IPS DF 6.9 (cell line): ENCODE measurements at regions not wholly inside any gene's neighbourhood (a gene's known extent, or its start where the extent isn't known, plus 50 kb on each side); places are given as distances from the start of the nearest gene placed in this dataset.
"Not testable (repeated sequence)": the region's sequence is repeated elsewhere in the genome, so short reads cannot be mapped to it uniquely, and the experiment has no call there.

Experiments used
- DNase-seq: peaks from one replicate; pipeline ENCODE4 v3.0.0-alpha.2; 2013; ENCODE audit warnings: low read depth, low spot score
- H3K27ac ChIP-seq: one replicate; pipeline ENCODE4 v1.5.1; 2013; ENCODE audit warnings: low read length, control low read depth
- H3K27me3 ChIP-seq: 2 replicates; pipeline ENCODE4 v1.6.1; 2013; ENCODE audit warnings: mild to moderate bottlenecking, low read length; ENCODE audit not compliant: control insufficient read depth, insufficient read depth
- H3K36me3 ChIP-seq: 2 replicates; pipeline ENCODE4 v1.6.1; 2013; ENCODE audit warnings: low read length; ENCODE audit not compliant: control insufficient read depth, insufficient read depth
- H3K4me1 ChIP-seq: 2 replicates; pipeline ENCODE4 v1.6.1; 2013; ENCODE audit warnings: low read length; ENCODE audit not compliant: control insufficient read depth, insufficient read depth
- H3K4me3 ChIP-seq: 2 replicates; pipeline ENCODE4 v1.5.1; 2013; ENCODE audit warnings: mild to moderate bottlenecking, low read length
- H3K9me3 ChIP-seq: 2 replicates; pipeline ENCODE4 v1.6.1; 2013; ENCODE audit warnings: low read length, inconsistent platforms; ENCODE audit not compliant: control insufficient read depth, insufficient read depth
- WGBS: extraction: QIAGEN DNeasy Blood & Tissue Kit; methylation state at CpG from one replicate; pipeline ENCODE4 v1.1.7; 2013; ENCODE audit warnings: mixed read lengths, missing lambda C conversion rate; ENCODE audit not compliant: insufficient read length, insufficient coverage; 5-methylcytosine and 5-hydroxymethylcytosine counted together

GRCh38 chrX:125604448-125604847 is 284.8 kb downstream of the TEX13C start:
- no peak for DNase-seq
- Histone ChIP-seq H3K9me3 (no peaks in the 10 kb centered on the region), H3K27me3 (no peaks in the 10 kb centered on the region), H3K4me1 (no peaks in the 10 kb centered on the region), H3K27ac (no peak overlapping the region), H3K4me3 (no peak overlapping the region), H3K36me3 (no peaks in the 10 kb centered on the region)

DNA sequence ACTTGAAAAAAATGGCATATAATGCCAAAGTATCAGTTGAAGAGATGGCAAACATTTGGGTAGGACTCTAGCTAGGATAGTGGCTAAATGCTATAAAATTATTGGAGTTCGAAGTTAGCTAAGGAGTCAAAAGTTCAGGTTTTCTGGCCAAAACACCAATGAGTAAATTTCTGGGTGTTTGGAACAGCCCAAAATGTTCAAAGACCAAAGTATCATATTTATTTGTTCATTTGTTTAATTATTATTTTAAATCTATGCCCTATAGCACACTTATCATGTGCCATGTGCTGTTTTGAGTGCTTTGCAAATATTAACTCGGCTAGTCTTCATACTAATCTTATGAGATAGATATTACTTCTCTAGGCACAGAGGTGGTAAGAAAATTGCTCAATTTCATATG is 285.5 kb downstream of the TEX13C start:
- Histone ChIP-seq H3K27me3 (no peaks in the 10 kb centered on the region), H3K36me3 (no peaks in the 10 kb centered on the region), H3K9me3 (no peaks in the 10 kb centered on the region), H3K4me3 (no peak overlapping the region), H3K27ac (no peak overlapping the region), H3K4me1 (no peaks in the 10 kb centered on the region)
- no peak for DNase-seq
- WGBS: no CpG with 5 or more reads among the region's 2 CpGs

- no CpG with 5 or more reads among the region's 29 CpGs for WGBS
- H3K27me3 ChIP-seq, H3K9me3 ChIP-seq, H3K27ac ChIP-seq, H3K36me3 ChIP-seq, DNase-seq, H3K4me3 ChIP-seq, H3K4me1 ChIP-seq: not testable (repeated sequence)
Observed at GRCh38 chrX:125614591-125615343, 295.1 kb downstream of the TEX13C start.

- H3K27ac ChIP-seq: no peak overlapping the region
- no peaks in the 10 kb centered on the region for H3K4me1 ChIP-seq
- H3K4me3 ChIP-seq: no peak overlapping the region
- H3K27me3 ChIP-seq: no peaks in the 10 kb centered on the region
- no CpG with 5 or more reads among the region's 7 CpGs for WGBS
- no peaks in the 10 kb centered on the region for H3K9me3 ChIP-seq
- DNase-seq: no peak
- no peaks in the 10 kb centered on the region for H3K36me3 ChIP-seq
Observed at GRCh38 chrX:125620715-125621587, 301.3 kb downstream of the TEX13C start.

- WGBS: no CpG with 5 or more reads among the region's 4 CpGs
- Histone ChIP-seq H3K4me1 (no peaks in the 10 kb centered on the region), H3K27me3 (no peaks in the 10 kb centered on the region), H3K36me3 (no peaks in the 10 kb centered on the region), H3K27ac (no peak overlapping the region), H3K4me3 (no peak overlapping the region), H3K9me3 (no peaks in the 10 kb centered on the region)
- no peak for DNase-seq
Observed at GRCh38 chrX:125621588-125621927, 301.9 kb downstream of the TEX13C start.

DNA sequence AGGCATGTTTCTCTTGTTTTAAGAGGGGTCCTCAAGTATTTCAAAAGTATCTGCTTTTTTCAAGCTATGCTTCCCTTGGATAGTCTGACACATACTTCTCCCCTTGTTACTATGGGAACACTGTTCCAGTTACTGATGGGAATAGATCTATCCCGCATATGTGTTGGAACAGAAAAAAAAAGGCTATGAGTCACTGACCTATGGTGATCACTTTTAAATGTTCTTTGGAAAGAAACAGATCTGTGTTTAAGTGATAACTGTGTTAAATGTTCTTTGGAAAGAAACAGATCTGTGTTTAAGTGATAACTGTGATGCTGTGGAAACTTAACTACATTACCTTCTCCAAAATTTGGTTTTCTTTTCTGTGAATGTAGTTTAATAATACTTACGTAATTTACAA is 303.2 kb downstream of the TEX13C start:
- Histone ChIP-seq H3K36me3 (no peaks in the 10 kb centered on the region), H3K27me3 (peaks cover 9% of the 10 kb centered on the region; the same call in 1 of the 2 replicates), H3K4me3 (no peak overlapping the region), H3K9me3 (no peaks in the 10 kb centered on the region), H3K4me1 (no peaks in the 10 kb centered on the region), H3K27ac (no peak overlapping the region)
- WGBS: no CpG with 5 or more reads among the region's 2 CpGs
- DNase-seq: no peak

DNA sequence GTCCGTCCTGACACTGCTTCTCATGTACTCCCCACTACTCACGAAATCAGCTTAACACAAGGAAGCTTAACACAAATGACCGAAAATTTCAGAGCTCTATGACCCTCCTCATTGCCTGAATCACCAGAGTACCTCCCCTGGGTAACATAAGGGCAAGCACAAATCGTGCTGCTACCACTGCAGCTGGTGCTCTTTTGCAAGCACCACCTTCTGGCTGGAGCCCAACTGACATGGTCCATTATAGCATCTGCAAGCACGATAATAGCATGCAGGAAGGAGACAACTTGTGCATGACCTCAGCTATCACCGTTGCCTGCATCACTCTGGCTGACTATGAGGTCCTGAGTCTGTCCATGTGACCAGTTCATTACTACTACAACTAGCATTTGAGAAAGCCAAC is 308.0 kb downstream of the TEX13C start:
- Histone ChIP-seq H3K9me3 (no peaks in the 10 kb centered on the region), H3K36me3 (no peaks in the 10 kb centered on the region), H3K4me1 (no peaks in the 10 kb centered on the region), H3K27ac (no peak overlapping the region), H3K4me3 (no peak overlapping the region), H3K27me3 (peaks cover 9% of the 10 kb centered on the region; the same call in 1 of the 2 replicates)
- DNase-seq: no peak
- no CpG with 5 or more reads among the region's 6 CpGs for WGBS

GRCh38 chrX:125628435-125628834 is 308.8 kb downstream of the TEX13C start:
- DNase-seq: no peak
- Histone ChIP-seq H3K27me3 (peaks cover 9% of the 10 kb centered on the region; the same call in 1 of the 2 replicates), H3K27ac (no peak overlapping the region), H3K9me3 (no peaks in the 10 kb centered on the region), H3K36me3 (no peaks in the 10 kb centered on the region), H3K4me1 (no peaks in the 10 kb centered on the region), H3K4me3 (no peak overlapping the region)
- WGBS: no CpG with 5 or more reads among the region's 1 CpG

- Histone ChIP-seq H3K4me3 (no peak overlapping the region), H3K27me3 (no peaks in the 10 kb centered on the region), H3K4me1 (no peaks in the 10 kb centered on the region), H3K9me3 (no peaks in the 10 kb centered on the region), H3K27ac (no peak overlapping the region), H3K36me3 (no peaks in the 10 kb centered on the region)
- DNase-seq: no peak
- whole genome bisulfite sequencing: no CpG with 5 or more reads among the region's 1 CpG
Observed at GRCh38 chrX:125641405-125641804, 321.7 kb downstream of the TEX13C start.

GRCh38 chrX:125646195-125646594 is 326.5 kb downstream of the TEX13C start:
- H3K27me3 ChIP-seq: no peaks in the 10 kb centered on the region
- H3K27ac ChIP-seq: no peak overlapping the region
- H3K36me3 ChIP-seq: no peaks in the 10 kb centered on the region
- no CpG with 5 or more reads among the region's 2 CpGs for WGBS
- no peak for DNase-seq
- H3K9me3 ChIP-seq: no peaks in the 10 kb centered on the region
- no peak overlapping the region for H3K4me3 ChIP-seq
- H3K4me1 ChIP-seq: no peaks in the 10 kb centered on the region
